Lung (tissue), 11 donors: ENCODE measurements at regions not wholly inside any gene's neighbourhood (a gene's known extent, or its start where the extent isn't known, plus 50 kb on each side); places are given as distances from the start of the nearest gene placed in this dataset.
"Not testable (repeated sequence)": the region's sequence is repeated elsewhere in the genome, so short reads cannot be mapped to it uniquely, and the experiment has no call there.

Experiments used
- ATAC-seq: fragments of 200-7000 bp; cut with Tn5 transposase; one replicate; pipeline ENCODE4 v1.9.1; 2020; ENCODE audit warnings: moderate number of reproducible peaks; ENCODE audit not compliant: insufficient read depth, low FRiP score
- DNase-seq, 3 donors: peaks; one replicate each; pipeline ENCODE4 v3.0.0-alpha.2; 2013 to 2017
- H3K27ac ChIP-seq, 2 donors: one replicate each; pipeline ENCODE4 v1.5.1; 2013; ENCODE audit warnings: mild to moderate bottlenecking in 2 of 2, moderate library complexity in 2 of 2, control low read depth in 1 of 2, inconsistent platforms in 1 of 2, low read depth in 1 of 2, low read length in 1 of 2
- H3K27me3 ChIP-seq, 3 donors: one replicate each; pipeline ENCODE4 v1.5.1; 2013; ENCODE audit warnings: low read length in 2 of 3; ENCODE audit not compliant: control insufficient read depth in 3 of 3, insufficient read depth in 3 of 3
- H3K36me3 ChIP-seq, 4 donors: one replicate each; pipeline ENCODE4 v1.5.1; 2013; ENCODE audit warnings: low read length in 4 of 4, mild to moderate bottlenecking in 1 of 4, moderate library complexity in 1 of 4; ENCODE audit not compliant: control insufficient read depth in 4 of 4, insufficient read depth in 4 of 4
- H3K4me1 ChIP-seq, 5 donors: one replicate each; pipeline ENCODE4 v1.5.1; 2013; ENCODE audit warnings: low read length in 5 of 5, mild to moderate bottlenecking in 2 of 5, moderate library complexity in 1 of 5; ENCODE audit not compliant: control insufficient read depth in 5 of 5, insufficient read depth in 5 of 5
- H3K4me3 ChIP-seq: one replicate; pipeline ENCODE4 v1.5.1; 2013; ENCODE audit warnings: mild to moderate bottlenecking, control low read depth, moderate library complexity
- H3K9ac ChIP-seq, 2 donors: one replicate each; pipeline ENCODE4 v1.5.1; 2013; ENCODE audit warnings: low read length in 2 of 2, control low read depth in 1 of 2; ENCODE audit not compliant: insufficient read depth in 1 of 2
- H3K9me3 ChIP-seq, 4 donors: one replicate each; pipeline ENCODE4 v1.5.1; 2013; ENCODE audit warnings: low read length in 3 of 4, mild to moderate bottlenecking in 1 of 4, moderate library complexity in 1 of 4; ENCODE audit not compliant: control insufficient read depth in 4 of 4, insufficient read depth in 3 of 4
- CTCF ChIP-seq: IDR thresholded peaks from 2 replicates; pipeline ENCODE4 v1.5.1; 2012; ENCODE audit warnings: mild to moderate bottlenecking; ENCODE audit errors: control extremely low read depth, extremely low read depth
- WGBS, 2 donors: extraction: QIAGEN DNeasy Blood & Tissue Kit; methylation state at CpG; one replicate each; pipeline ENCODE4 v1.1.7; 2013; 5-methylcytosine and 5-hydroxymethylcytosine counted together
- donor health status: control.
- donor health status: control.
- donor health status: Bipolar disorder and iron deficiency.
- donor health status: healthy.
- donor health status: DM: yes; HTN: yes; CAD: no.

DNA sequence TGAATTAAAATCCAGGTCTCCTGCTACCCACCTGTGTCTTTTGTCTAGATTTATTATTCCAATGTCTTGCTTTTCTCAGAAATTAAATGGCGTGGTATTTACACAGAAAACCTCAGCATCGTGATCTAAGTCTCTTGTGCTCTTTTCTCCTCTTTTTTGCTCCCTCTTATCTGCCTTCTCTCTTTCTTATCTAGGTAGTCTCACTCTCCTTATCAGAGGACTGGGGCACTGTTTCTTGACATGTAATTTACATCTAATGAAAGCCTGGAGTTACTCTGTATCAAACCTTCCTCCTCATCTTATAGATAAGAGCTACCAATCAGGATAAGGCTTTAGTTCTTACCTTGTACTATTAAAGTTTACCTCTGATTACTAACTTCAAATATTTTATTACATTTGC is 933.8 kb downstream of the TLE1 start:
- DNase-seq (no peak), ATAC-seq (no peak)
- 74 to 90% methylated on average over 2 of the region's 2 CpGs for WGBS, 2 donors
- H3K36me3 ChIP-seq, result no peaks in the 10 kb centered on the region
- no peaks in the 10 kb centered on the region for H3K27me3 ChIP-seq
- no peak overlapping the region for H3K4me3 ChIP-seq
- H3K9me3 ChIP-seq, result no peaks in the 10 kb centered on the region
- H3K27ac ChIP-seq, result no peak overlapping the region
- TF ChIP-seq CTCF, result no peak
- no peak overlapping the region for H3K9ac ChIP-seq
- no peaks in the 10 kb centered on the region for H3K4me1 ChIP-seq

GRCh38 chr9:80747056-80747455 is 942.3 kb downstream of the TLE1 start:
- not testable (repeated sequence) for H3K9me3 ChIP-seq, H3K4me3 ChIP-seq, H3K36me3 ChIP-seq, H3K4me1 ChIP-seq, ATAC-seq, H3K27me3 ChIP-seq, DNase-seq, H3K9ac ChIP-seq, H3K27ac ChIP-seq
- 84 to 87% methylated on average over 16 to 17 of the region's 17 CpGs for WGBS, 2 donors

DNA sequence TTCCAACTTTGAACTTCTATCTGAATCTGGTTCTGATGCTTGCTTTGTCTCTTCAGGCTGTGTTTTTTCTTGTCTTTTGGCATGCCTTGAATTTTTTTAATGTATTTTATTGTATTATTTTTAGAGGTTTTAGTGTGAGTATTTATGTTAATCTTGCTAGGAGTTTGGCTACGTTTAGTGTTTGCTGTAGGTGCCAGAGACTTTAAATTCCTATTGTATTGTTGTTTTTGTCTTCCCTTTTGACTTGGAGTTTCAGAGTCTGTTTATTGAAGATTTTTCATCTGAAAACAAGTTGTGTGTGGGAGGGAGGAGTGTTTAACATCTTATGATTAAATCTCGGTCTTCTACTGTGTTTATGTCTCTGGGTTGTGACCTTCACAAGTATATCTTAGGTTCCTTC is 956.8 kb downstream of the TLE1 start:
- 52 to 66% methylated on average over 2 of the region's 2 CpGs for WGBS, 2 donors
- no peak for TF ChIP-seq CTCF
- no peaks in the 10 kb centered on the region for H3K4me1 ChIP-seq
- H3K9me3 ChIP-seq, result peaks cover 0 to 2% (median 0%) of the 10 kb centered on the region in 4 donors
- no peak overlapping the region for H3K9ac ChIP-seq
- no peak overlapping the region for H3K4me3 ChIP-seq
- no peaks in the 10 kb centered on the region for H3K27me3 ChIP-seq
- no peak overlapping the region for H3K27ac ChIP-seq
- ATAC-seq (no peak), DNase-seq (no peak)
- no peaks in the 10 kb centered on the region for H3K36me3 ChIP-seq

- no peak for ATAC-seq
- TF ChIP-seq CTCF, result no peak
- peaks cover 0 to 6% (median 4%) of the 10 kb centered on the region in 4 donors for H3K9me3 ChIP-seq
These were observed 968.8 kb downstream of the TLE1 start for GRCh38 chr9:80720579-80720978.

More at GRCh38 chr9:80720579-80720978, 968.8 kb downstream of the TLE1 start:
- no peak overlapping the region for H3K27ac ChIP-seq
- no peaks in the 10 kb centered on the region for H3K36me3 ChIP-seq
- H3K9ac ChIP-seq, result no peak overlapping the region
- 90 to 91% methylated on average over 1 of the region's 1 CpG for WGBS, 2 donors
- no peaks in the 10 kb centered on the region for H3K4me1 ChIP-seq
- no peak overlapping the region for H3K4me3 ChIP-seq
- DNase-seq, result no peak
- H3K27me3 ChIP-seq, result no peaks in the 10 kb centered on the region
